Activated CD4-positive, alpha-beta memory T cell treated with anti-CD3 and anti-CD28 coated beads, Interleukin-2, amount 10 ng/mL, durations not matched to agents 7 days and 5 days (primary cell): ENCODE measurements at regions not wholly inside any gene's neighbourhood (a gene's known extent, or its start where the extent isn't known, plus 50 kb on each side); places are given as distances from the start of the nearest gene placed in this dataset.

Experiments used
- CTCF ChIA-PET: fragments of 350-600 bp; sonication (Branson Sonifier 250); formaldehyde crosslinking; loops from one replicate; lab custom pipeline; 2021; ENCODE audit warnings: antibody characterized with exemption, inconsistent platforms; lab: Charles Lee
- POLR2A ChIA-PET: fragments of 350-600 bp; sonication (Branson Sonifier 250); formaldehyde crosslinking; loops from one replicate; lab custom pipeline; 2021; ENCODE audit warnings: antibody characterized with exemption; lab: Charles Lee
- DNase-seq: peaks from one replicate; pipeline ENCODE4 v3.0.0-alpha.2; 2020
- H3K27ac Mint-ChIP-seq: one replicate; pipeline ENCODE4 v1.8.0; 2021; ENCODE audit warnings: mild to moderate bottlenecking, mixed read lengths
- H3K27me3 Mint-ChIP-seq: one replicate; pipeline ENCODE4 v1.8.0; 2021; ENCODE audit warnings: mixed read lengths
- H3K36me3 Mint-ChIP-seq: one replicate; pipeline ENCODE4 v1.8.0; 2021; ENCODE audit warnings: low read depth, mixed read lengths
- H3K4me1 Mint-ChIP-seq: one replicate; pipeline ENCODE4 v1.8.0; 2021; ENCODE audit warnings: mixed read lengths
- H3K4me3 Mint-ChIP-seq: one replicate; pipeline ENCODE4 v1.8.0; 2021; ENCODE audit warnings: mild to moderate bottlenecking, mixed read lengths
- H3K9me3 Mint-ChIP-seq: one replicate; pipeline ENCODE4 v1.8.0; 2021; ENCODE audit warnings: mixed read lengths

GRCh38 chr7:109261781-109262180, 692.1 kb downstream of the DNAJB9 start:
- CTCF ChIA-PET: interaction anchor here (0.6 kb wide), 1 partner anchor 502 kb away, joined by 3 read pairs; no protein-coding TSS in a partner anchor
- POLR2A ChIA-PET: no interaction called here
- Mint-ChIP-seq H3K9me3 (peaks cover 3% of the 10 kb centered on the region), H3K36me3 (no peaks in the 10 kb centered on the region), H3K27ac (no peak overlapping the region), H3K27me3 (no peaks in the 10 kb centered on the region), H3K4me1 (no peaks in the 10 kb centered on the region), H3K4me3 (no peak overlapping the region)
- no peak for DNase-seq

- CTCF ChIA-PET: no interaction called here
- H3K27ac Mint-ChIP-seq: no peak overlapping the region
- no peaks in the 10 kb centered on the region for H3K27me3 Mint-ChIP-seq
- H3K9me3 Mint-ChIP-seq: peaks cover 12% of the 10 kb centered on the region
- no peaks in the 10 kb centered on the region for H3K4me1 Mint-ChIP-seq
- POLR2A ChIA-PET: no interaction called here
- no peak for DNase-seq
- H3K36me3 Mint-ChIP-seq: no peaks in the 10 kb centered on the region
- no peak overlapping the region for H3K4me3 Mint-ChIP-seq
These were observed 696.9 kb downstream of the DNAJB9 start for GRCh38 chr7:109266610-109267009.

DNA sequence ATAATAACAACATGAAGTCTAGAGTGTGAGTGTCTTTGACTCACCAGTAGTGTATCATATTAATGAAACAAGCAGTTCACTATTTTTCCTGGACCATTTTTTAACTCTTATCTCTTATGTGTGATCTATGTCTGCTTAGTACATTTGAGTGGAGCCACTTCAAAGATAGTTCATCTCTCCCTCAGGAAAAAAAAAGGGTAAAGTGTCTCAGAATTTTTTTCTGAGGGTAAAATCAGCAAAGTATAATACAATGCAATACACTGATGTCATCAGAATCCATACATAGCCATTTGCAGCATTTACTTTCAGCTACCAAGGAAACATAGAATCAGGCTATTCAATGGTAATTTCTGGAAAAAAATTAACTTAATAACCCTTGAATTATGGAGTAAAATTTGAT, 706.7 kb downstream of the DNAJB9 start:
- no peak overlapping the region for H3K27ac Mint-ChIP-seq
- H3K4me1 Mint-ChIP-seq: no peaks in the 10 kb centered on the region
- H3K9me3 Mint-ChIP-seq: no peaks in the 10 kb centered on the region
- no peak for DNase-seq
- CTCF ChIA-PET: no interaction called here
- no peak overlapping the region for H3K4me3 Mint-ChIP-seq
- no peaks in the 10 kb centered on the region for H3K27me3 Mint-ChIP-seq
- POLR2A ChIA-PET: no interaction called here
- no peaks in the 10 kb centered on the region for H3K36me3 Mint-ChIP-seq

DNA sequence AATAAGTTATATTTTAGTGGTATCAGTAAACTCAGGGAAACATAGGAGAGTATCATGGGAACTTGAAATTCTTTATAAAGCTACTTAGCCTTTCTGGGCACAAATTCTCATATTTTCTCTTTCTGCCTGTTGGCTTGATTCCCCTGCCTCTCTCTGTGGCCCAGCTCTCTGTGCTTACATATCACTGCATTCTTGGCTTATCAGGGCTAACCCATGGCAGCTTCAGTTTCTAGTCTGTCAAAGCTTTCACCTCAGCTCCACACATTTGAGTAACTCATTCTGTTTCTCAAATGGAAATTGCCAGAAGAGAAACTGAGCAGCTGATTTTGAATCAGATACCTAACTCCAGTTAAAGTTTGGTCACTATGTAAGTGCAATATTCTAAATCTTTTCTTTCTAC, 713.1 kb downstream of the DNAJB9 start:
- CTCF ChIA-PET: no interaction called here
- POLR2A ChIA-PET: no interaction called here
- Mint-ChIP-seq H3K9me3 (peaks cover 7% of the 10 kb centered on the region), H3K4me1 (no peaks in the 10 kb centered on the region), H3K27ac (no peak overlapping the region), H3K27me3 (no peaks in the 10 kb centered on the region), H3K4me3 (no peak overlapping the region), H3K36me3 (no peaks in the 10 kb centered on the region)
- DNase-seq: no peak

- H3K27me3 Mint-ChIP-seq: no peaks in the 10 kb centered on the region
- CTCF ChIA-PET: no interaction called here
- H3K9me3 Mint-ChIP-seq: peaks cover 7% of the 10 kb centered on the region
- no peaks in the 10 kb centered on the region for H3K36me3 Mint-ChIP-seq
- no peak overlapping the region for H3K27ac Mint-ChIP-seq
- H3K4me3 Mint-ChIP-seq: no peak overlapping the region
- POLR2A ChIA-PET: no interaction called here
- no peaks in the 10 kb centered on the region for H3K4me1 Mint-ChIP-seq
- DNase-seq: no peak
These were observed 715.3 kb downstream of the DNAJB9 start for GRCh38 chr7:109284943-109285342.

GRCh38 chr7:109295158-109295557, 725.5 kb downstream of the DNAJB9 start:
- POLR2A ChIA-PET: no interaction called here
- Mint-ChIP-seq H3K9me3 (peaks cover 3% of the 10 kb centered on the region), H3K36me3 (no peaks in the 10 kb centered on the region), H3K4me1 (no peaks in the 10 kb centered on the region), H3K4me3 (no peak overlapping the region), H3K27ac (no peak overlapping the region), H3K27me3 (no peaks in the 10 kb centered on the region)
- DNase-seq: no peak
- CTCF ChIA-PET: no interaction called here

DNA sequence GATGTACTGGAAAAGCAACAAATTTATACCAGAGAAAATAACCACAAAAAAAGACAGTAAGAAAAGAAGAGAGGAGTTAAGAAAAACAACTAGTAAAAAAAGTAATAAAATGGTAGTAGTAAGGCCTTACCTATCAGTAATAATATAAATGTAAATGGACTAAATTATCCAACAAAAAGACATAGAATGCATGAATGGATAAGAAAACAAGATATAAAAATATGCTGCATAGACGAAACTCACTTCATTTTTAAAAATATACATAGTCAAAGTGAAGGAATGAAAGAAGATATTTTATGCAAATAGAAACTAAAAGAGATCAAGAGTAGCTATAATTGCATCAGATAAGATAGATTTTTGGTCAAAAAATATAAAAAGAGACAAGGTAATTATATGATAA, 739.1 kb downstream of the DNAJB9 start:
- H3K27ac Mint-ChIP-seq: no peak overlapping the region

GRCh38 chr7:109309790-109310189, 740.1 kb downstream of the DNAJB9 start:
- no peak for DNase-seq
- no peak overlapping the region for H3K27ac Mint-ChIP-seq
- no peaks in the 10 kb centered on the region for H3K27me3 Mint-ChIP-seq
- peaks cover 13% of the 10 kb centered on the region for H3K9me3 Mint-ChIP-seq
- H3K4me3 Mint-ChIP-seq: no peak overlapping the region
- no peaks in the 10 kb centered on the region for H3K36me3 Mint-ChIP-seq
- POLR2A ChIA-PET: no interaction called here
- CTCF ChIA-PET: no interaction called here
- H3K4me1 Mint-ChIP-seq: no peaks in the 10 kb centered on the region

More for the DNA sequence above, 739.1 kb downstream of the DNAJB9 start:
- ChIA-PET CTCF (no interaction called here), POLR2A (no interaction called here)
- no peak for DNase-seq
- no peaks in the 10 kb centered on the region for H3K27me3 Mint-ChIP-seq
- no peaks in the 10 kb centered on the region for H3K36me3 Mint-ChIP-seq
- H3K4me3 Mint-ChIP-seq: no peak overlapping the region
- no peaks in the 10 kb centered on the region for H3K4me1 Mint-ChIP-seq
- peaks cover 13% of the 10 kb centered on the region for H3K9me3 Mint-ChIP-seq

DNA sequence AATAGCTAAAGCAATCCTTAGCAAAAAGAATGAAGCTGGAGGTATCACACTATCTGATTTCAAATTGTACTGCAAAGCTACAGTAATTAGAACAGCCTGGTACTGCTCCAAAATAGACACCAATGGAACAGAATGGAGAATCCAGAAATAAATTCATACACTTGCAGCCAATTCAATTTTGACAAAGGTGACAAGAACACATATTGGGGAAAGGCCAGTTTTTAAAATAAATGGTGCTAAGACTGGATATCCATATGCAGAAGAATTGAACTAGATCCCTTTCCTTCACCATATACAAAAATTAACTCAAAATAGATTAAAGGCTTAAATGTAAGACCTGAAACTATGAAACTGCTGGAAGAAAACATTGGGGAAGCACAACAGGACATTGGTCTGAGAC, 748.5 kb downstream of the DNAJB9 start:
- DNase-seq: no peak
- Mint-ChIP-seq H3K4me1 (no peaks in the 10 kb centered on the region), H3K36me3 (no peaks in the 10 kb centered on the region), H3K9me3 (no peaks in the 10 kb centered on the region), H3K27me3 (no peaks in the 10 kb centered on the region), H3K4me3 (no peak overlapping the region), H3K27ac (no peak overlapping the region)
- ChIA-PET CTCF (no interaction called here), POLR2A (no interaction called here)

DNA sequence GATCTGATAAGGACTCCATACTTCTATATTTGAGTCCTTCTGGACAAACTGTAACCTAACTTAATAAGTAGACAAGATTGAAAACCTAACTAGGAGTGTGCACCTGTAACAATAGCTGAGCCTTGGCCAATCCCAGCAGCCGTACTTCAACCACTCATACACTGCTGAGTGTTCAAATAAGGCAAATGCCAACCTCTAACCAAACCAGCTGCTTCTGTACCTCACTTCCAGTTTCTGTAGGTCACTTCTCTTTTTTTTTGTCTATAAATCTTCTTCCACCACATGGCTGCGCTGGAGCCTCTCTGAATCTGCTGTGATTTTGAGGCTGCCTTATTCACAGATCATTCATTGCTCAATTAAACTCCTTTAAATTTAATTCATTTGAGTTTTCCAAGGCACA, 753.2 kb downstream of the DNAJB9 start:
- no peaks in the 10 kb centered on the region for H3K4me1 Mint-ChIP-seq
- no peak overlapping the region for H3K4me3 Mint-ChIP-seq
- no peak overlapping the region for H3K27ac Mint-ChIP-seq
- CTCF ChIA-PET: no interaction called here
- no peaks in the 10 kb centered on the region for H3K36me3 Mint-ChIP-seq
- peaks cover 2% of the 10 kb centered on the region for H3K9me3 Mint-ChIP-seq
- POLR2A ChIA-PET: no interaction called here
- no peak for DNase-seq
- no peaks in the 10 kb centered on the region for H3K27me3 Mint-ChIP-seq

DNA sequence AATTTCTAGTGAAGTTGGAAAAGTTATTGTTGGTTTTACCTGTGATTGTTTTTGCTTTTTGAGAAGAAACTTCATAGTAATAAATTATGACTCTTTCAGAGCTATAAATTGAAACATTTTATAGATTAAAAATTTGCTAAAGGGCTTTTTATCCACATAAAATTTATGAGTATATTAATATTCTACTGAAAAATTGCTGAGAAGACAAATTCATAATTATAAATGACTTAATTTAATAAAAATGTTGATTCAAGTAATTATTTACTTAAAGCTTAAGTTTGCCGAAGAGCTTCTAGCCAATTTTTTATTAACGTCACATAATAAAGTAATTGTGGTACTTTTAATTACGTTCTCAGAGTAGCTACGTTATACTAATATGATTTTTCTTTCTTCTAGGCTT, 761.7 kb downstream of the DNAJB9 start:
- CTCF ChIA-PET: no interaction called here
- no peaks in the 10 kb centered on the region for H3K9me3 Mint-ChIP-seq
- H3K27ac Mint-ChIP-seq: no peak overlapping the region
- H3K36me3 Mint-ChIP-seq: no peaks in the 10 kb centered on the region
- no peak for DNase-seq
- H3K4me3 Mint-ChIP-seq: no peak overlapping the region
- no peaks in the 10 kb centered on the region for H3K27me3 Mint-ChIP-seq
- H3K4me1 Mint-ChIP-seq: no peaks in the 10 kb centered on the region
- POLR2A ChIA-PET: no interaction called here

- no peaks in the 10 kb centered on the region for H3K27me3 Mint-ChIP-seq
- no peaks in the 10 kb centered on the region for H3K9me3 Mint-ChIP-seq
- CTCF ChIA-PET: no interaction called here
- H3K4me3 Mint-ChIP-seq: no peak overlapping the region
- no peaks in the 10 kb centered on the region for H3K4me1 Mint-ChIP-seq
- H3K36me3 Mint-ChIP-seq: no peaks in the 10 kb centered on the region
- DNase-seq: no peak
- no peak overlapping the region for H3K27ac Mint-ChIP-seq
- POLR2A ChIA-PET: no interaction called here
These were observed 766.3 kb downstream of the DNAJB9 start for GRCh38 chr7:109335951-109336350.

- ChIA-PET CTCF (no interaction called here), POLR2A (no interaction called here)
- Mint-ChIP-seq H3K4me1 (no peaks in the 10 kb centered on the region), H3K4me3 (no peak overlapping the region), H3K27ac (no peak overlapping the region), H3K9me3 (no peaks in the 10 kb centered on the region), H3K27me3 (no peaks in the 10 kb centered on the region), H3K36me3 (no peaks in the 10 kb centered on the region)
- no peak for DNase-seq
These were observed 766.9 kb downstream of the DNAJB9 start for GRCh38 chr7:109336531-109336930.

GRCh38 chr7:109343678-109344077, 774.0 kb downstream of the DNAJB9 start:
- Mint-ChIP-seq H3K9me3 (no peaks in the 10 kb centered on the region), H3K4me1 (no peaks in the 10 kb centered on the region), H3K27ac (no peak overlapping the region), H3K27me3 (no peaks in the 10 kb centered on the region), H3K36me3 (no peaks in the 10 kb centered on the region), H3K4me3 (no peak overlapping the region)
- POLR2A ChIA-PET: no interaction called here
- no peak for DNase-seq
- CTCF ChIA-PET: no interaction called here

GRCh38 chr7:109351493-109351892, 781.8 kb downstream of the DNAJB9 start:
- Mint-ChIP-seq H3K4me3 (no peak overlapping the region), H3K4me1 (no peaks in the 10 kb centered on the region), H3K27me3 (no peaks in the 10 kb centered on the region), H3K27ac (no peak overlapping the region), H3K36me3 (no peaks in the 10 kb centered on the region), H3K9me3 (no peaks in the 10 kb centered on the region)
- ChIA-PET CTCF (no interaction called here), POLR2A (no interaction called here)
- no peak for DNase-seq
